Stimulated activated naive CD8-positive, alpha-beta T cell treated with anti-CD3 and anti-CD28 coated beads, Interleukin-15, amount 100 ng/mL, for 72 hours (primary cell): ENCODE measurements at regions not wholly inside any gene's neighbourhood (a gene's known extent, or its start where the extent isn't known, plus 50 kb on each side); places are given as distances from the start of the nearest gene placed in this dataset.

Experiments
- ATAC-seq: fragments of 150-1000 bp; cut with Tn5 transposase; 2 replicates; pipeline ENCODE4 v1.10.0; 2021; ENCODE audit warnings: mild to moderate bottlenecking, moderate library complexity
- DNase-seq, 2 donors: peaks; one replicate each; pipeline ENCODE4 v3.0.0; 2021 to 2022
- H3K27ac Mint-ChIP-seq, 2 donors: one replicate each; pipeline ENCODE4 v1.8.0; 2022; ENCODE audit warnings: mild to moderate bottlenecking in 2 of 2, mixed read lengths in 2 of 2, moderate library complexity in 2 of 2
- H3K27me3 Mint-ChIP-seq: one replicate; pipeline ENCODE4 v1.8.0; 2022; ENCODE audit warnings: mixed read lengths
- H3K4me1 Mint-ChIP-seq: one replicate; pipeline ENCODE4 v1.8.0; 2022; ENCODE audit warnings: mild to moderate bottlenecking, mixed read lengths
- H3K4me3 Mint-ChIP-seq, 2 donors: one replicate each; pipeline ENCODE4 v1.8.0; 2022; ENCODE audit warnings: mild to moderate bottlenecking in 2 of 2, mixed read lengths in 2 of 2, moderate library complexity in 1 of 2
- H3K9me3 Mint-ChIP-seq, 2 donors: one replicate each; pipeline ENCODE4 v1.8.0; 2022; ENCODE audit warnings: mixed read lengths in 2 of 2

DNA sequence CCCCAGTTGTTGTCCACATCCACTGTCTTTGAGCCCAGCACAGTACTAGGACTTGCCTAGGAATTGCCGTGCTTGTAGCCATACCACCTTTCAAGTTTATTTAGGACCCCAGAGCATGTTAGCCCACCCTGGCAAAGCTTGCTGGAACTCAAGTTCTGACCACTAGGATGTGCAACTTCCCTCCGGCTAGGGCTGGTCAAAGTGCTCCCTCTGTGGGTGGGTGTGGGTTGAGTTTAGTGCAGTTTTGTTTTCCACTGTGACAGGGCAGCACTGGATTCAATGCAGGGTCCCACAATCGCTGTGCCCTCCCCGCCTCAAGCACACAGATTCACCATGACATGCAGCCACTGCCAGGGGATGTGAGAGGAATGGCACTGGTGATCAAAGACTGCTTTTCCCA is 96.0 kb downstream of the RASGEF1B start:
- peaks cover 40% of the 10 kb centered on the region for H3K27me3 Mint-ChIP-seq
- H3K4me3 Mint-ChIP-seq, result no peak overlapping the region
- no peak overlapping the region for H3K27ac Mint-ChIP-seq
- H3K9me3 Mint-ChIP-seq, result no peaks in the 10 kb centered on the region
- ATAC-seq (no peak), DNase-seq (no peak)
- no peaks in the 10 kb centered on the region for H3K4me1 Mint-ChIP-seq

DNA sequence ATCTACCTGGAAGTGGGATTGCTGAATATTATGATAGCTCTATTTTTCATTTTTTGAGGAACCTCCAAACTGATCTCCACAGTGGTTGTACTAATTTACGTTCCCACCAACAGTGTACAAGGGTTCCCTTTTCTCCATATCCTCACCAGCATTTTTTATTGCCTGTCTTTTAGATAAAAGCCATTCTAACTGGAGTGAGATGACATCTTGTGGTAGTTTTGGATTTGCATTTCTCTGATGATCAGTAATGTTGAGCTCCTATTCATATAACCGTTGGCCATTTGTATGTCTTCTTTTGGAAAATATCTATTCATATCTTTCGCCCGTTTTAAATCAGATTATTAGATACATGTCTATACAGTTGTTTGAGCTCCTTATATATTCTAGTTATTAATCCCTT is 101.8 kb downstream of the RASGEF1B start:
- no peak overlapping the region for H3K27ac Mint-ChIP-seq
- H3K4me1 Mint-ChIP-seq, result no peaks in the 10 kb centered on the region
- no peak for DNase-seq
- H3K4me3 Mint-ChIP-seq, result no peak overlapping the region
- no peaks in the 10 kb centered on the region for H3K9me3 Mint-ChIP-seq
- H3K27me3 Mint-ChIP-seq, result peaks cover 38% of the 10 kb centered on the region
- no peak for ATAC-seq

DNA sequence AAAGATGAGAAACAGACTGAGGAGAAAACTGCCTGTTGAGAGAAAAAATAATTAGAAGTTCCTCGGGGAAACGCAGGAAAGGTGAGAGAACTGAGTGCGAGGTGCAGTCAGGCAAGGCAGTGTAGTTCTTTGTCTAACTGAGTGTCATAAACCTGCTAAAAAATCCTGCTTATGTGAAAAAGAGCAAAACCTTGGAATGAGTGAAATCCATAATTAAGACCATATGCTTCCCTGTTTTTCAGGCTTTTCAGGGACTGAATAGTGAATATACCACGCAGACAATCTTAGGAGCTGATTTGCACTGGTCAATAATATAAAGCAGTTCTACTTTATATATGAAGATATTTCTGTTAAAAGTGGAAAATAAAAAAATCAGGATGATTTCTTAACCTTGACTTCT is 104.9 kb downstream of the RASGEF1B start:
- Mint-ChIP-seq H3K27ac (no peak overlapping the region), H3K9me3 (no peaks in the 10 kb centered on the region), H3K27me3 (peaks cover 29% of the 10 kb centered on the region), H3K4me3 (no peak overlapping the region), H3K4me1 (no peaks in the 10 kb centered on the region)
- DNase-seq, result no peak
- ATAC-seq, result no peak

DNA sequence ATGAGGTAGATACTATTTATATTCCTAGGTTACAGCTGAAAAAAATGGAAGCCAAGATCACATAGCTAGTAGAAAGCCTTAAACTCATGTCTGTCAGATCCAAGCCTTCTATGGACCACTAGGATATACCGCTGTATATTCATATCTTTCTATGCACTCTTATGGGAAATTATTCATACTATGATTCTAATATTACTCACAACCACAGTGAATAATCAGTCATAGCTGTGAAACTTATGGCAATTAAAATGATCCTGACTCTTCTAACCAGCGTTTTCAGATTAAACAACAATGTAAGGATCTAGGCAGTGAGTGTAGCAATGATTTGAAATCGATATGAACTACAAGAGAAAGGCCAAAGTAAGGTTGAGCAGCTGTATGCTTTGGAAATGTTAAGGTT is 111.0 kb downstream of the RASGEF1B start:
- no peak overlapping the region for H3K27ac Mint-ChIP-seq
- no peaks in the 10 kb centered on the region for H3K4me1 Mint-ChIP-seq
- no peaks in the 10 kb centered on the region for H3K9me3 Mint-ChIP-seq
- peak; percentile 58 for ATAC-seq
- peaks cover 27% of the 10 kb centered on the region for H3K27me3 Mint-ChIP-seq
- DNase-seq, result no peak
- no peak overlapping the region for H3K4me3 Mint-ChIP-seq

DNA sequence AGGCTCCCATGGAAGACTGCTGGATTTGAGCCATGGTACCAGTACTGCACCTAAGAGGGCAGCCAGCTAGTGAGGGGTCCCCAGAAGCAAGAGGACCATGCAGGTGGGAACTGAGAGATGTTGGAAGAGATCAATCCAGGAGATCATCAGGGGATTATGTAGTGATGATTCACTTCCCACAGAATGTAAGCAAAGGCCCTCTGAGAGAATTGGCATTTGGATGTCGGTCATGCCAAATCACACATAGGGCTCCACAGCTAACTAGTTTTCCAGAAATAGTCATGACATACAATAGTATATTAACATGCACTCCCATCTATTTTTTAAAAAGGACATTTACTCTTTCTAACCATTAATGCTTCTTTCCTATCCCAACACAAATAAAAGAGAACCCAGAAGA is 112.5 kb downstream of the RASGEF1B start:
- peaks cover 26% of the 10 kb centered on the region for H3K27me3 Mint-ChIP-seq
- H3K27ac Mint-ChIP-seq, result no peak overlapping the region
- no peak overlapping the region for H3K4me3 Mint-ChIP-seq
- H3K4me1 Mint-ChIP-seq, result no peaks in the 10 kb centered on the region
- H3K9me3 Mint-ChIP-seq, result no peaks in the 10 kb centered on the region
- no peak for ATAC-seq
- no peak for DNase-seq

DNA sequence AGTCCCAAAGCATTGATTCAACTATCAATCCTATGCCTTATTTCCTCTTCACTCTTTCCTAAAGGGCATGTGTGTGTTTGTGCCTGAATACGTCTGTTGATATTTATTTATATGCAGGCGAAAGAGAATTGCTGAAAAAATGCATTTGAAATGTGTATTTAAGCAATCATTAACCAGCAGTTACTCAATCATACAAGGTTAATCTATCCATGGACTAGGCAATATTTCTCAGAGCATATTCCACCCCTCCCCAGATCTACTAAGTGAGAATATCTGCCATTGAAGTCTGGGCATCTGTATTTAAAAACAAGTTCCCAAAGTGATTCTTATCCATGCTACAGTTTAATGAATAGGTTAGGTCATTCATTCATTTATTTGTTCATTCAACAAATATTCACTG is 113.6 kb downstream of the RASGEF1B start:
- no peak for DNase-seq
- H3K4me3 Mint-ChIP-seq, result no peak overlapping the region
- H3K9me3 Mint-ChIP-seq, result no peaks in the 10 kb centered on the region
- H3K27ac Mint-ChIP-seq, result no peak overlapping the region
- ATAC-seq, result no peak
- no peaks in the 10 kb centered on the region for H3K4me1 Mint-ChIP-seq
- peaks cover 24% of the 10 kb centered on the region for H3K27me3 Mint-ChIP-seq

DNA sequence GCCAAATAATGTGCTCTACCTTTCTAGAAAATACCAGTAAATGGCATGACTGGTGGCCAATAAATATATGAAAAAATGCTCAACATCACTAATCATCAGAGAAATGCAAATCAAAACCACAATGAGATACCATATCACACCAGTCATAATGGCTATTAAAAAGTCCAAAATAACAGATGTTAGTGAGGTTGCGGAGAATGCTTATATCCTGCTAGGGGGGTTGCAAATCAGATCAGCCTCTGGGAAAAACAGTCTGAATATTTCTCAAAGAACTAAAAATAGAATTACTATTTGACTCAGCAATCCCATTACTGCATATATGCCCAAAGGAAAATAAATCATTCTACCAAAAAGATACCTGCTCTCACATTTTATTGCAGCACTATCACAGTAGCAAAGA is 115.1 kb downstream of the RASGEF1B start:
- Mint-ChIP-seq H3K4me3 (no peak overlapping the region), H3K27ac (no peak overlapping the region), H3K4me1 (no peaks in the 10 kb centered on the region), H3K27me3 (peaks cover 23% of the 10 kb centered on the region), H3K9me3 (no peaks in the 10 kb centered on the region)
- no peak for DNase-seq
- ATAC-seq, result no peak

DNA sequence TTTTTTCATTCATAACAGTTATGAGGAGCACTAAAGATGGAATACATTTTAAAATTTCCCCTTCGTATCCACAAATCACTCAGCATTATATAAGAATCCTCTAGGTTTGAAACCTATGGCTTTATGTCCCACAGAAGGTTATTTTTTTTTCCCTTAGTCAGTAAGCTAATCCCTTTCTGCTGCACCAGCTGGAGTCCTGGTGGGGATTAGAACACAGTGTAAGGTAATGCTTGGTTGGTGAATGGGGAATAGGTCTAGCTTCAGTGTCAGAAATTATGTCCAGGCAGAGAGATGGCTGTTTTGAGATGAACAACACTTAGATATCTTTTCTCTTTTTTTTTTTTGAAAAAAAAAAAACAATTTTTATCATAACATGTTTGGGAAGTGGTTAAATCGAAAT is 116.6 kb downstream of the RASGEF1B start:
- Mint-ChIP-seq H3K9me3 (no peaks in the 10 kb centered on the region), H3K27ac (no peak overlapping the region), H3K27me3 (peaks cover 23% of the 10 kb centered on the region), H3K4me3 (no peak overlapping the region), H3K4me1 (no peaks in the 10 kb centered on the region)
- no peak for DNase-seq
- ATAC-seq, result no peak

DNA sequence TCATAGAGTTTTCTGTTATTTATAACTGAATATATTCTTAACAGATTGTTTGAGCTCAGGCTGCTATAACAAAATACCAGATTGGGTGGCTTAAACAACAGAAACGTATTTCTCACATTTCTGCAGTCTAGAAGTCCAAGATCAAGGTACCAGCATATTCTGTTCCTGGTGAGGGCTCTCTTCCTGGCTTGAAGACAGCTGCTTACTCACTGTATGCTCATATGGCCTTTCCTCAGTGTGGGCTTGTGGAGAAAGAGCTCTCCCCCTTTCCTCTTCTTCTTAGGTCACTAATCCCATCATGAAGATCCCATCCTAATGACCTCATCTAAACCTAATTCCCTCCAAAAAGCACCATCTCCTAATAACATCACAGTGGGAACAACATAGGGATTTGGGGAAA is 117.8 kb downstream of the RASGEF1B start:
- no peaks in the 10 kb centered on the region for H3K4me1 Mint-ChIP-seq
- no peak overlapping the region for H3K4me3 Mint-ChIP-seq
- ATAC-seq (no peak), DNase-seq (no peak)
- peak overlapping the region in 1 of 2 donors; percentile 4 for H3K27ac Mint-ChIP-seq
- peaks cover 20% of the 10 kb centered on the region for H3K27me3 Mint-ChIP-seq
- no peaks in the 10 kb centered on the region for H3K9me3 Mint-ChIP-seq

DNA sequence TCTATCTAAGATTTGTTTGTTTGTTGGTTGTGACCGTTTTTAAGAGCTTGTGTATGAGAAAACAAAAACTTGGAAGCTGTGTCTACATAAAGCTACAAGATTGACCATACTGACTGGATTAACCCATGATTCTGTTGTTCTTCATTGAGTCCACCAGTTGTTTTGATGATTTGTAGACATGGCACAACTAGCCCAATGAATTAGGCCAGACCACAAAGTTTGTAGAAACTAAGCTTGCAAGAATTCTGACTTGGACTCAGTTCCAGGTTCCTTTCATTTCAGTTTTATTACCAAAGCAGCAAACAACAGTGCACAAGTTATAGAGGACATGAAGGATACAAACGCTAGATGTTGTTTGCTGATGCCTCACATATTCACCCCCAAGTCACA is 119.3 kb downstream of the RASGEF1B start:
- Mint-ChIP-seq H3K9me3 (no peaks in the 10 kb centered on the region), H3K4me1 (no peaks in the 10 kb centered on the region), H3K27me3 (peaks cover 11% of the 10 kb centered on the region), H3K4me3 (no peak overlapping the region), H3K27ac (no peak overlapping the region)
- no peak for DNase-seq
- no peak for ATAC-seq

DNA sequence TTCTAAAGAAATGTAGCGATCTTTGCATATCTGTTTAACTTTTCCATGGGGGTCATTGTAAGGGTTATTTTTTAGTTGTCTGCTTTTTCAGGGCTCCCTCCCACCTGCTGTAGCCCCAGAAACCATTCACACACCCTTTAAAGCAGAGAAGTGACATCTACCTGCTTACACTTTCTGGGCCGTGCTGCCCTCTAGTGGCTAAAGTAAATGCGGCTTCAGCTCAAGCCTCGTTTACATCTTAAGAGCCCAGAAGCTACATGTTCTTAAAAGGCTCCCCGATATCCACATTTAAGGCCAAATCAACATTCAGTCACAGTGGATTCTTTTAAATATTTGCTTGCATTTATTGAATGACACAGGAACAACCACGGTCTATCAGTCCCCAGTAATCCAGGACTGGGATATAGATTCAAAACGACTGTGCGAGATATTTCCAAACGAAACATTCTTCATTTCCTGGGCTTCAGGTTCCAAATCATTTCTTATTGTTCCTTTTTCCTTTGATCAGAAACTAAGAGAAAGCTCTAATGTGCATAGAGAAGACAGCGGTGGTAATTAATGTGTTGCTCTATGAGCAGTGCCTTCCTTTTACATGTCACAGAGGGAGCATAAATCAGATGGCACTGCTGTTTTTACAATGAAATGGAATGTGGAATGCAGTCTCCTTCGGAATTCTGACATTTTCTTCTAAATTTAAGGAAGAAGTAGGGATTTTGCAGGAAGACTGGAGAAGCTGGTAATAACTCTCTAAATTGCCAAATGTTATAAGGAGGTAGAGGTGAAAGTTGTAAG is 119.9 kb downstream of the RASGEF1B start:
- H3K9me3 Mint-ChIP-seq, result no peaks in the 10 kb centered on the region
- H3K4me1 Mint-ChIP-seq, result no peaks in the 10 kb centered on the region
- ATAC-seq (peak; percentile 69), DNase-seq (peak; percentile 54 to 58)
- no peak overlapping the region for H3K27ac Mint-ChIP-seq
- H3K4me3 Mint-ChIP-seq, result no peak overlapping the region
- peaks cover 11% of the 10 kb centered on the region for H3K27me3 Mint-ChIP-seq

DNA sequence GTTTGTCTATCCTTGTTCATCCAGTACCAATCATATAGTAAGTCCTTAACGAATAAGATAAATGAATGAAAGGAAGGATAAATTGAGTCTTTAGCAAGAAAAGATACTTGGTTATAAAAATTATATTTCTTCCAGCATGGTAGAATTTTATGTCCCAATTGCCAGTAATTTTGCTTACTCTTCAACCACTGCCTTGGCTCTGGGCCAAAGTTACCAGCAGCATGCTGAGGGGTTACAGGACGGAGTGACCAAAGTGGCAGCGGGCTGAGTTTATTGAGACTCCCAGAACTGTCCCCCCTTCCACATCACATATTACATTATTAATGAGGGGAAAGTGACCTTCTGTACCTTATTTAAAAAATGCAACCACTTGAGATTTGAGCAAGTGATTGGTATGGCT is 121.7 kb downstream of the RASGEF1B start:
- DNase-seq, result no peak

DNA sequence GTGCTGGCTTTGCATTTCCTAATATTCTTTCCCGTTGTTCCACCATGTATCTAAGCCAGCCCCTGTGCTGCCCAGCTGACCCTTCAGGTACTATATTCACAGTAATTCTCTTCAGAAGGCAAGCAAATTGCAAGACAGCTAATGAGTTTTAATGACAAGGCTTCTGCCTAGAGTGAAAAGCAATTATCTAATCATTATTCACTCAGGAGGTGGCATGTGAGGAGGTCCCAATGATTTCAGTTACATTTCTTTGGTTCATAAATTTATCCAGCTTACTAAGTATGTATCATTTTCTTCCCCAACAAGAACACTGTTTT is 123.0 kb downstream of the RASGEF1B start:
- no peak overlapping the region for H3K4me3 Mint-ChIP-seq
- peaks cover 11% of the 10 kb centered on the region for H3K27me3 Mint-ChIP-seq
- ATAC-seq (no peak), DNase-seq (no peak)
- H3K27ac Mint-ChIP-seq, result no peak overlapping the region
- no peaks in the 10 kb centered on the region for H3K4me1 Mint-ChIP-seq
- no peaks in the 10 kb centered on the region for H3K9me3 Mint-ChIP-seq

More for the DNA sequence above, 121.7 kb downstream of the RASGEF1B start:
- no peak for ATAC-seq
- Mint-ChIP-seq H3K4me1 (no peaks in the 10 kb centered on the region), H3K4me3 (no peak overlapping the region), H3K27me3 (peaks cover 11% of the 10 kb centered on the region), H3K27ac (no peak overlapping the region), H3K9me3 (no peaks in the 10 kb centered on the region)

DNA sequence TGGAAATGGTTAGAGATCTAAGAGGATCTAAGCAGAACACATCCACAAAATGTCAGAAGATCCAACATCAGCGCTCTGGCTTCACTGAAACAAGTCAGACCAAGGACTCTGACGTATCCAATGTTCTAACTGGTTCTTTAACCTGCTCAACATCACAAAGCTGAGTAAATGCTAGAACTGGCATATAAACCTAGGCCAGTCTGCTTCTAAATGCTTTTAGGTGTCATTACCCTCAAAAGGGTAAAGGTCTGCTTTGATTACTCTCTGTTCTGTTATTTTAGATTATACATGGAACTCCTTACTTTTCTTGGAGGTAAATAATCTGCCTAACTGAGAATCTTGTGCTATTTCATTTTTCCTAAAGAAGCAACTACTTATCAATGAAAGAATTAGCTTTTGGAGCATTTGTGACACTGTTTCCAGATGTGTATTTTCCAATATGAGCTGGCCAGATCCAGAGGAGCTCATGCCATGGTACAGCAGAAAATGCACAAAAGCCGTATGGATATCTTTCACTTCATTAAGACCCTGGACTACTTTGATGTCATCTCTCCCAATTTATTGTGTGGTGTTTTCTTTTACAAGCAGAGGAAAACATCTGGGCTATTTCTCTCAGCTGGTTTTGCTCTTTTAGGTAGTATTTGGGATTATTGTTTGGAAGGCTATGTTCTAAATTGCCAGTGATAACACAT is 123.5 kb downstream of the RASGEF1B start:
- Mint-ChIP-seq H3K4me1 (no peaks in the 10 kb centered on the region), H3K27me3 (peaks cover 11% of the 10 kb centered on the region), H3K27ac (no peak overlapping the region), H3K9me3 (no peaks in the 10 kb centered on the region), H3K4me3 (no peak overlapping the region)
- no peak for ATAC-seq
- DNase-seq, result no peak

DNA sequence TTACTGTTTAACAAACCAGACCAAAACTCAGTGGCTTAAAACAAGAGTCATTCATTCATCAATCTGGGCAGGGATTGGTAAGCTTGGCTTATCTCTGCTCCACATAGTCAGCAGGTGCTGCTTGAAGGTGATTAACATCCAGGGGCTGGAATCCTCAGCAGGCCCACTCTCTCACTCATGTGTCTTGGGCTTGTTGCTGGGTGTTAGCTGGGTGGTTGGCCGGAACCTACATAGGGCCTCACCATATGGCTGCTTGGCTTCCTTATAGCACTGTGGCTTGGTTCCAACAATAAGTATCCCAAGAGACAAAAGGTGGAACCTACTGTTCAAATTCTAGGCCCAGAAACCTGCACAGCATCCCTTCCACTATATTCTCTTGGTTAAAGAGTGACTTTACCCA is 125.0 kb downstream of the RASGEF1B start:
- Mint-ChIP-seq H3K27me3 (peaks cover 7% of the 10 kb centered on the region), H3K4me1 (no peaks in the 10 kb centered on the region), H3K9me3 (no peaks in the 10 kb centered on the region), H3K27ac (no peak overlapping the region), H3K4me3 (no peak overlapping the region)
- no peak for DNase-seq
- no peak for ATAC-seq

DNA sequence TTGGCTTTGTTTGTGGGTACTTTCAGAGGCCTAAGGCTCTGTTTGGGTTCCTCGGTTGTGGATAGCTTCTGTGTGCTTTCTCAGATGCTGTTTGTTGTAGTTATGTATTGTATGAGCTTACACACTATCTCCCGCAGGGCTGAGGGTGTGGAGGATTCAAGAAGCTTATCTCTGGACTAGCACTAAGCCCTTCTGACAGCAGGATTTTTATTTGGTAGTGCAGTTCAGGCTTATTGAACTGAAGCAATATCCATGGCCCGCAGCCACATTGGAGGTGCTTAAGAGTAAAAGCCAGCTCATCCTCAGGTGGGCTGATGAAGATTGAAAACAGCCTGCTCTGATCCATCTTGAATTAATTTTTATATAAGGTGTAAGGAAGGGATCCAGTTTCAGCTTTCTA is 128.2 kb downstream of the RASGEF1B start:
- Mint-ChIP-seq H3K9me3 (no peaks in the 10 kb centered on the region), H3K4me1 (no peaks in the 10 kb centered on the region), H3K4me3 (no peak overlapping the region), H3K27me3 (peaks cover 24% of the 10 kb centered on the region), H3K27ac (no peak overlapping the region)
- no peak for ATAC-seq
- DNase-seq, result no peak

DNA sequence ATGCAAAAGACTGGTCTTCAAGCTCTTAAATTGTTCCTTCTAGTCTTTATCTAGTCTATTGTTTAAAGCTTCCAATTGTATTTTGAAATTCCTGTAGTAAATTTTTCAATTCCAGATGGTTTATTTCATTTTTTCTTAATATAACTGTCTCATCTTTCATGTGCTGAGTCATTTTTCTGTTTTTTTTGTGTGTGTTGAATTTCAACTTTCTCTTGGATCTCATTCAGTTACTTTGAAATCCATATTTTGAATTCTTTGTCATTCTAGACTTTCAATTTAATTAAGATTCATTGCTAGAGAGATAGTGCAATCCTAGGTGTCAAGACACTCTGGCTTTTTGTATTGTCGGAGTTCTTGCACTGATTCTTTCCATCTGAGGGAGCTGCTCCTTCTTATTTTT is 128.0 kb upstream of the PRKG2 start:
- Mint-ChIP-seq H3K9me3 (no peaks in the 10 kb centered on the region), H3K27ac (no peak overlapping the region), H3K4me1 (no peaks in the 10 kb centered on the region), H3K4me3 (no peak overlapping the region), H3K27me3 (peaks cover 24% of the 10 kb centered on the region)
- ATAC-seq (no peak), DNase-seq (no peak)
